GM21619 (cell line): ENCODE measurements at regions not wholly inside any gene's neighbourhood (a gene's known extent, or its start where the extent isn't known, plus 50 kb on each side); places are given as distances from the start of the nearest gene placed in this dataset.
"Not testable (repeated sequence)": the region's sequence is repeated elsewhere in the genome, so short reads cannot be mapped to it uniquely, and the experiment has no call there.

Source experiments
- ATAC-seq: cut with Tn5 transposase; IDR thresholded peaks from one replicate; pipeline ENCODE4 v1.9.1; 2021; ENCODE audit not compliant: unreplicated experiment

- no peak for ATAC-seq
Measured at GRCh38 chr13:109345433-109345941, 440.9 kb downstream of the IRS2 start.

DNA sequence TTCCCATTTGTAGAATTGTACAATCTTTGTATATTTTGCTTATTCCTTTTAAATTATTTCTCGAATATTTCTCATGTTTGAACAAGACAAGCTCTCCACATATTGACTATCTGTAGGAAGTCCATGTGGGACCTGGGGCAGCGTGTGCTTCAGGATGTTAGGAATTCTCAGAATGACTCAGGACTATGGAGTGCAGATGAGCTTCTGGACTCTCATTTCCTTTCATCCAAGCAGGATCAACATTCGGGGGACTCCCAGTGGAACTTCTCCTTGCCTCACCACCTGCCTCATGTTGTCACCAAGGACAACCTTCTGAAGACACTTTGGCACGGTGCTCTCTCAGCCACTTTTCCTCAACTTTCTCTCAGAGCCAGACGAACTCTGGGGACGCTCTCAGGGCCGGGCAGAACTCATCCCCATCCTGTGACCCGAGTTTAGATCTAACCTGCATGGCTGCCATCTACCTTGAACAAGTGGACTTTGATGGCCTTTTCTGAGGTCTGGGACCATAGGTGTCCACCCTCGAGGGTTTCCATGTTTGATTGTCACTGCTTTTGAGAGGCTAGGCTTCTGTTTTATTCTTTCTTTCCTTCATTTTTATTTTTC lies 441.7 kb downstream of the IRS2 start:
- ATAC-seq = no peak

GRCh38 chr13:109336730-109337129 lies 449.7 kb downstream of the IRS2 start:
- no peak for ATAC-seq

DNA sequence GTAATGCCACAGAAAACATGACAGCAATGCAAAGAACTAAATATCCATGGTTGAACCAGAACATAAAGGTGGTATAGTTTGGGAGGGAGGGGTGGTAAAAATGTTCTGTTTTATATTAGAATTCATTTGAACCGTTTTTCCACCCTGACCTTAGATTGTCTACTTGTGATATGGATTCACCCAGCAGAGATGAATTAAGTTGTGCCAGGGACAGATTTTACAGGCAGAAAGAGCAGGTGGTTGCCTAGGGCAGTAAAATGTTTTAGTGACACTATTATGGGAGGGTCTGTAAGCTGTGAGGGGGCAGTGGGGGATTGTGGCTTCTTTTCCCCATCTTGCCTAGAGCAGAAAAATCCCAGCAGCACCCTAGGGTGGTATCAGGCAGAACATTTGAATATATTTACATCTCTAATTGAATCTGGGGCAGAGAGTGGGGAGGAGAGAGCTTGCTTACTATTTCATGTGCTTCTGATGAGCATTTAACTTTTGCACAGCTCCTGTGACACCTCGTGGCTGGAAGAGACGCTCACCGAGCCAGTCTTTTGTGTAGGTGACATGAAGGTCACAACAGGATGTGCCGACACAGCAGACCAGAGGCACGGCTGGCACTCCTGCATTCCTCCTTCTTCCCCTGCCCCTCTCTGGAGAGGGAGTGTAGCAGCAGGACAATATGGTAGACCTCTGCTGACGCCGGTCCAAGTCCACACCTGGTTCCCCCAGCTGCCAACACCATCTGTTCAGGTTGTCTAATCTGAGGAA lies 452.3 kb downstream of the IRS2 start:
- ATAC-seq = no peak

- no peak for ATAC-seq
Measured at GRCh38 chr13:109332506-109333499, 453.6 kb downstream of the IRS2 start.

DNA sequence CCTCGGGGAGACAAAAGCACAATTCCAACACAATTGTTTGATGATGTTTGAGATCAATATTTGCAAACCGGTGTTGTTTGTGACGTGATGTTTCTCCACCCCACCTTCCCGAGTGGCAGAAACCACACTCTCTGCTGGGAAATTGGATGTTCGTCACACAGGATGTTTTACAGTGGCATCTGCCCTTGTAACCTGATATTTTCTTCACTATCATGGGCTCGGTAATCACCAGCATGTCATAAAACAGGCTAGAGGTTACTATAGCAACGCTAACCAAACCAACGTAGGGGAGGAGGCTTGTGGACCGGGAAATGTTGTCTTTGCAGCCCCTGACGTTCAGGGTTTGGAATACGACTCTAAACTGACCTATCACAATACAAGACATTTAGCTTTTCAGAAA lies 454.5 kb downstream of the IRS2 start:
- ATAC-seq = no peak

GRCh38 chr13:109331011-109331433 lies 455.4 kb downstream of the IRS2 start:
- ATAC-seq = no peak

DNA sequence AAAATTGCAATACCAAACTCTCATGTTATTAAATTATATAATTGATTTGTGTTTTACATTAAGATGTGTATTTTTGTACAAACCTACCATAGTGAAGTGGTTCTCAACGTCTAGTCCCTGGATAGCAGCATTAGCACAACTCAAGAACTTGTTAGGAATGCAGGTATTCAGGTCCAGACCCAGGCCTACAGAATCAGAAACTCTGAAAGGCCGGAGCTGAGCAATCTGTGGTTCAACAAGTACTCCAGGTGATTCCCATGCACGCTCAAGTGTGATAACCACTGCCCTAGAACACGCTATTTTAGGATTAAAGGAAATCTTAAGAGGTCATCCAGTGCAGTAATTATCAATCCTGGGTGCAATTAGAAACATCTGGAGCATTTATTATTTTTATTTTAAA lies 456.3 kb downstream of the IRS2 start:
- no peak for ATAC-seq

DNA sequence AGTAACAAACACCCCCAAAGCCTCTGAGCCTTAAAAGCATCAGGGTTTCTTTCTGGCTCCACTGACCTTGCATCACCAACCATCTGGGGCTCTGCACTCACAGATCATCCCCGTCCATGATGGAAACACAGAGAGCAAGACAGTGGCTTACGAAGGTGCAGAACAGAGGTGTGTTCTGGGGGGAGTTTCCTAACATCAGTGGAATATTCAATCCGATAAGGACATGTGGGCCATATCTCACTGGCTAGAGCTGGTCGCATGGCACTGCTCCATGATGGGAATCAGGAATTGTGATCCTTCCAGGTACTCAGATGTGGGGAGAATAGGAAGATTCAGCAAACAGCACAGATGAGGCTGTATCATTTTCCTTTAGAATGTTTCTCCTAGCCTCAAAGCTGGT lies 457.2 kb downstream of the IRS2 start:
- no peak for ATAC-seq

- ATAC-seq = no peak
Measured at GRCh38 chr13:109326601-109327000, 459.8 kb downstream of the IRS2 start.

DNA sequence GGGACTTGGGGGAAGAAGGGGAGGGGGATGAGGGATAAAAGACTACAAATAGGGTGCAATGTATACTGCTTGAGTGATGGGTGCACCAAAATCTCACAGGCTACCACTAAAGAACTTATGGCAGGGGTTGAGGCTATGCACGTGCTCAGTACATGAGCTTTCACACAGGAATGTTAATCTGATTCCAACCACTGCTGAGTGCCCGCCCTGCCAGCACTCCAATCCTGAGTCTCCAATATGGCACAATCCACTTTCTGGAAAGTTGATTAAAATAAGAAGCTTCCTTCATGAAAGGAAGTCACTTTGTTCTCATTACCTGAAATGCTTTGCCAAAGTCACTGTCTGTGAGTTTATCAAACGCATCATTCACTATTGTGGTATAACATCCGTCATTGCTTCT lies 463.0 kb downstream of the IRS2 start:
- ATAC-seq = no peak

- ATAC-seq = no peak
Measured at GRCh38 chr13:109318945-109319590, 467.3 kb downstream of the IRS2 start.

DNA sequence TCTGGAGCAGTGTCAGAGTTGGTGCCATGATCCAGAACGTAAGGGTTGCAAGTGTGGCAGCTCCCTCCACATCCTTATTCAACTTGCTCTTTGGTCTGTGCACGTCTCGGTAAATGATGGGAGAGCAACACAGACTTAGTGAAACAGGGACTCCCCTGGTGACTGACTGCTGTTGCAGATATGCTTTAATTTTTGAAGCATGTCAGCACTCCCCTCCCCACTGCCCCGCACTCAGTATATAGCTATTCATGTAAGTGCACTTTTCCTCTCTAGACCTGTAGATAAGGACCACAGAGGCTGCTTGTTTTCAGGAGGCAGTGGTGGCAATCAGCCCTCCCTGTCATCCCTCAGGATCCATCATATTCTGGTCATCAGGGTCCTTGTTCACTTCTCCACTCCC lies 470.9 kb downstream of the IRS2 start:
- ATAC-seq = no peak

DNA sequence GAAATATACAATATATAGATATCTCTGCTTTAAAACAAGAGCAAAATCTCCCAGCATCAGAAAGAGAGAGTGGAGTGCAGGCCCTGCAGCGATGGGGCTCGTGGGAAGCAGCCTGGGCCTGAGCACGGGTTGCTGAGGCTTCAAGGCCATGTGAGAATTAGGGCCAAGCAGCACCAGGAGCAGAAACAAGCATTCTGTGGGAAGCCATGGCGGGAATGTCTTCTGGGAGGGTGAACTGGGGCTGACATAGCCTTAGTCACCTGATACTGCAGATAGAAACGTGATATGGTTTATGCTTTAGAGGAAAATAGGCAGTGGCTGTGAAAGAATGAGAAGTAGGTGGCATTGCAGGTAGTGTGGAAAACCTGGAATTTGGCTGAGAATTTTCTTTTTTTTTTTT lies 472.3 kb downstream of the IRS2 start:
- ATAC-seq = no peak

GRCh38 chr13:109312399-109312798 lies 474.0 kb downstream of the IRS2 start:
- ATAC-seq = no peak

- not testable (repeated sequence) for ATAC-seq
Measured at GRCh38 chr13:109311431-109311976, 474.9 kb downstream of the IRS2 start.

DNA sequence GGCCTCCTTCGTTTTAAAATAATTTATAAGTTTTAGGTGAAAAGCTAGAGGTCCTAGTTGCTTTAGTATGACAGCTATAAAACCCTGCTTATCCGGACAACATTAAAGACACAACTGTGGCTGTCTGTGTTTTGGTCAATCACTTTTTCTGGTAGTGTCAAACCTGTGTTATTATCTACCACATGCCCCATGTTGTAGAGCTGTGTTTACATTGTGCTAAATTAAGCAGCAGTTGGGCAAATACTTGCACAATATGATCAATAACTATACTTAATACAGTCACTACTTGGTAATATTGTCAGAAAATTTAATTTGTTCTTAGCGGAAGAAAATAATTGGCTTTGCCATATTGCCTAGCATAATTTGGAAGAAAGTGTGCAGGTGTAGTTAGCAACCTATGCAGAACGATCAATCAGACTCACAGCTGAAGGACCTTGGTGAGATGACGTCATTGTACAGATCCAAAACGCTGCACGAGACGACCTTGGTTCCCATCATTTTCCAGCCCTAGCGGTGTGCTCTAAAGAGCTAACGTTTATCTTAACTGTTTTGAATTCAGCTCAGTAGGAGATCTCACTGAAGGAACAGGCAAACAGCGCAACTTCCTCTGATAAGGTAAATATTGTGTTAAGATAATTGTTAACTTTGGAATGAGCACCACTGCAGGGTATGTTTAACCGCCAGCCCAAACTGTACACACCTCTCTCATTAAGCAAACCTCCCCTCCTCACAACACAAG lies 476.6 kb downstream of the IRS2 start:
- no peak for ATAC-seq

- no peak for ATAC-seq
Measured at GRCh38 chr13:109307027-109307426, 479.4 kb downstream of the IRS2 start.

DNA sequence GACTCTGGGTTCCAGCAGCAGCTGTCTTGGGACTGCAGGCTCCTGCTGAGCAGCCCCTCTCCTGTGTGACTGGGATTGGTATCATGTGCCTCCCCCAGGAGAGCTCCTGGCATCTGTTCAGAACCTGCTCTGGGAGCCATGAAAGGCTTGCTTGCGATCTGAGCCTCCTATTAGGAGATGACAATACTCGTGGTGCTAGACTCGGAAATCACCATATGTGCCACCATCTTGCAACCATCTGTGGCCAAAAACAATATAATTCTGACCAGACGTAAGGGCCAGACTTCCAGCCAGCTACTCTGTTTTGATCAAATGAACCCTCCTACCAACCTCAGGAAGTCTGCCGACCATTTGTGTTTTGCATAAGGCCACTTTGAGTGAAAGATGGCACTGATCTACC lies 484.7 kb downstream of the IRS2 start:
- no peak for ATAC-seq

DNA sequence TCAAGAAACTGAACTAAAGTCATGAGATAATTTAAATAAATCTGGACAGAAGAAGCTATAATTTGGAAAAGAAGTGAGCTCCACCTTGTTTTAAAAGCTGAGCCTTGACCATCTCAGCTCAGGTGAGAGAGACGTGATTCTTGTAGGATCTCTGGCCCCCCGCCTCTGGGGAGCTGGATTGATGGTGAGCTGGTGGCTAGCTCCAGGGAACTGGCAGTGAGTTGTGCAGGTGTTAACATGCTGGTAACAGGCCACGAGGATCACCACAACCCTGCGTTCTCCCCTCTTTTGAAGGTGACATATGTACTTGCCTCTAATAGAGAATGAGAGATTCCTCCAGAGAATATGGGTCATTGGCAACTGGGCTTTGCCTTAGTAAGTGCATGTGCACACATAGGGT lies 485.1 kb downstream of the IRS2 start:
- no peak for ATAC-seq
